HG03354 (cell line): ENCODE measurements at regions not wholly inside any gene's neighbourhood (a gene's known extent, or its start where the extent isn't known, plus 50 kb on each side); places are given as distances from the start of the nearest gene placed in this dataset.
"Not testable (repeated sequence)": the region's sequence is repeated elsewhere in the genome, so short reads cannot be mapped to it uniquely, and the experiment has no call there.

Source experiments
- ATAC-seq: cut with Tn5 transposase; IDR thresholded peaks from one replicate; pipeline ENCODE4 v1.9.1; 2021; ENCODE audit warnings: mild to moderate bottlenecking; ENCODE audit not compliant: unreplicated experiment, poor library complexity, severe bottlenecking

DNA sequence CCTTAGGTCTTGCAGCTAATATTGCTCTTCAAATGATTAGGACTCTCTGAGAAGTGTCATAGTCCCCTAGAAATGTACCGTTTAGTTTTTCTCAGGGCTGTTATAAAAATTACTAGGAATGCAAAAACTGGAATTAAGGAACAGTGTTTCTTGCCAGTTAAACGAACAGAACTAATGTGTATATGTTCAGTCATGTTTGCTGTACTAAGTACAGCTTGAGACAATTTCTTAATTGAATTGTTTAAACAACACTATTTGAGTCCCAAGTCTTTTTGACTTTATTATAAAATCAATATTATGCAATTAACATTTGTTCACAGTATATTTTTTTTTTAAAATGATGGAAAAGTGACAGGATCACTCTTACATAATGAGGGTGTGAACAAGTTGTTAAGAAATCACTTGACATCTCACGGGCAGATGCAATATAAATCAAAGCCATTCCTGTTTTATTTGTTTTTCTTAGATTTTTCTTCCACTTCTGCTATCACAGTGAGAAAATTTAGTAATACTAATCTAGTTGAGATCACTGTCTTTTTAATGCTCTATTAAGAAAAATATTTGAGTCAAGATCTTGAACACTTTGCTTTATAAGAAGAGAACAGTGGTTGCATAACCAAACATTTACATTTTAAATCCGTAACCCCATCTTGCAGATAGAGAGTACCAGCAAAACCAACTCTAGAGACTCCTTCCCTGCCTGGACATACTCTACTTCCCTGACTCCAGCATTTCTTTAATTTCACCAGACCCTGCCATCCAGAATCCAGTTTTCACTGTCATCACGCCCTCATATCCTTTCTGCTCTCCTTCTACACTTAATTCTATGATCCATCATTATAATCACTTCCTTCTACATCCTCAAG lies 140.7 kb upstream of the KITLG start:
- ATAC-seq: no peak

DNA sequence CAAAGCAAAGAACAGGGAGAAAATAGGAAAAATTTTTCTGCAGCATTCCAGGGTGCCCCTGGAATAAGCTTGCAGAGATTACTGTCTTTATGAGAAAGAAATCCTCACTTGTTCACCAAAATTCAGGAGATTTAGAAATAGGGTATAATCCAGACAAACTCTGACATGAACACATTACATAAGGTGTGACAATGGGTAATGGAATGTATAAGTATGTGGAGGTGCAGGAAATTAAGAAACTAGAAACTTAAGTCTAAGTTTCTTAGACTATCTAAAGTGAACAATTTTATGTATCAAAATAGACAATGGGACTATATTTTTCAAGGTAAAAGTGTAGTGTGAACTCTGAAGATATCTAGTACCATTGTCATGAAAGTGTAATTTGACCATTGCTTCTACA lies 140.0 kb upstream of the KITLG start:
- no peak for ATAC-seq

DNA sequence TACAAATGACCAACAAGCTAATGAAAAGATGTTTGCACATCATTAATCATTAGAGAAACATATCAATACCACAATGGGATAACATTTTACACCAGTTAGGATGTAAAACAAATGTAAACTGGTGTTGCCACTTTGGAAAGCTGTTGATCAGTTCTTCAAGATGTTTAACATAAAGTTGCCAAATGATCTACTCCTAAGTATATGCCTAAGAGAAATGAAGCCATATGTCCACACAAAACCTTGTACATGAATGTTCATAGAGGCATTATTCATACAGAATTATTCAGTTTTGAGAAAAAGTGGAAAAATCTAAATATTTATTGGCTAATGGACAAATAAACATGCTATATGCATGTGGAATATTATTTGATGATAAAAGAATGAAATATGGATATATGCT lies 136.9 kb upstream of the KITLG start:
- no peak for ATAC-seq

DNA sequence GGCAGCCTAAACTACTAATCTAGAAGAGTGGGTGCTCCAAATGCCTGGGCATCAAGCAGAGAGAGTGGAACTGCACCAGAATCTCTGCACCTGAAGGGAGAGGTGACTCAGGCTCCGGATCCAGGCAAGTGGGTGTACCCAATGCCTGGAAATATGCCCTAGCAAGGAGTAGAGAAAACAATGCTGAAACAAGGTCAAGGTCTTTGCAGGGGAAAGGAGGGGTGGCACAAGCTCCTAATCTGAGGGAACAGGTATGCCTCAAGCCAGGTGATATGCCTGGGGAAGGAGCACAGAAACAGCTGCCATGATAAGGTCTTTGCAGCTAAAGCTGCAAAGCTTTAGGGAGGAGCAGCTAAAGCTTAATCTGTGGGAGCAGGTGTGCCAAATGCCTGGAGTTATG lies 136.0 kb upstream of the KITLG start:
- ATAC-seq: no peak

DNA sequence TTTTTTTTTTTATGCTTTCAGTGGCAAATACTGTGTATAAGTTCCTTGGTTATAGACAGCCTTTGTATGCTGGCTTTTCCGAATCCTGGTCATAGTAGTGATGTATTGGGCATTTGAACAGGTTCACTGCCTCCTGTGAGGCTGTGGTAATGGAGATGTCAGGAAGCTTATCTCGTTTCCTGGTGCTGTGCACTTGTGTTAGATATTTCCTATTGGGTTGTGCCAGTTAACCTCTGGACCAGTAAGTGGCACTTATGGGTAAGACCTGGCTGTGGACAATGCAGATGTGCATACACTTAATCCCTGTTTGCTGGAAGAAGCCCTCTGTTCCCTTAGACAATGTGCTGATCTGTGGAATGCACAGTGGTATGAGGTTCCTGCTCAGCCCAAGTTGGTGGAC lies 135.4 kb upstream of the KITLG start:
- ATAC-seq: no peak

DNA sequence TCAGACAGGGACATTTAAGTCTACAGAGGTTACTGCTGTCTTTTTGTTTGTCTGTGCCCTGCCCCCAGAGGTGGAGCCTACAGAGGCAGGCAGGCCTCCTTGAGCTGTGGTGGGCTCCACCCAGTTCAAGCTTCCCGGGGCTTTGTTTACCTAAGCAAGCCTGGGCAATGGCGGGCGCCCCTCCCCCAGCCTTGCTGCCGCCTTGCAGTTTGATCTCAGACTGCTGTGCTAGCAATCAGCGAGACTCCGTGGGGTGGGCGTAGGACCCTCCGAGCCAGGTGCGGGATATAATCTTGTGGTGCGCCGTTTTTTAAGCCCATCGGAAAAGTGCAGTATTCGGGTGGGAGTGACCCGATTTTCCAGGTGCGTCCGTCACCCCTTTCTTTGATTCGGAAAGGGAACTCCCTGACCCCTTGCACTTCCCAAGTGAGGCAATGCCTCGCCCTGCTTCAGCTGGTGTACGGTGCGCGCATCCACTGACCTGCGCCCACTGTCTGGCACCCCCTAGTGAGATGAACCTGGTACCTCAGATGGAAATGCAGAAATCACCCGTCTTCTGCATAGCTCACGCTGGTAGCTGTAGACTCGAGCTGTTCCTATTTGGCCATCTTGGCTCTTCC lies 134.1 kb upstream of the KITLG start:
- not testable (repeated sequence) for ATAC-seq

DNA sequence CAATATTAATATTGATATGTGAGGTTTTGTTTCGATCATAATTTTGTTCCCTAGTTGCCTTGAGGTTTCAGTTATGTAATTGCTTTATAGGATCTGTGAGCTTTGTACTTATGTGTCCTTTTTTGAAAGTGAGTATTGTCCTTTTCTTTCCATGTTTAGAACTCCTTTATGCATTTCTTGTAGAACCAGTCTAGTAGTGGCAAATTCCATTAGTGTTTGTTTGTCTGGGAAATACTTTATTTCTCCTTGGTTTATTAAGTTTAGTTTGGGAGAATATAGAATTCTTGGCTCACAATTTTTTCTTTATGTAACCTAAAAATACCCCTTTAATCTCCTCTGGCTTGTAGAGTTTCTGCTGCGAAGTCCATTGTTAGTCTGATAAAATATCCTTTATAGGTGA lies 127.5 kb upstream of the KITLG start:
- no peak for ATAC-seq

DNA sequence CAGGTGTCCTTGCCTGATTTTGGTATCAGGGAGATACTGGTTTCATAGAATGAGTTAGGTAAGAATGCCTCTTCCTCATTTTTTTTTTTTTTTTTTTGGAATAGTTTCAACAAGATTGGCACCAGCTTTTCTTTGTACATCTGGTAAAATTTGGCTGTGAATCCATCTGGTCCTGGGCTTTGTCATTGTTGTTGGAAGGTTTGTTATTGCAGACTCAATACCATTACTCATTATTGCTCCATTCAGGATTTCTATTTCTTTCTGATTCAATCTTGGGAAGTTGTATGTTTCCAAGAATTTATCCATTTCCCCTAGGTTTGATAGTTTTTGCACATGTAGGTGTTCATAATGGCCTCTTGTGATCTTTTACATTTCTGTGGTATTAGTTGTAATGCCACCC lies 126.0 kb upstream of the KITLG start:
- no peak for ATAC-seq

DNA sequence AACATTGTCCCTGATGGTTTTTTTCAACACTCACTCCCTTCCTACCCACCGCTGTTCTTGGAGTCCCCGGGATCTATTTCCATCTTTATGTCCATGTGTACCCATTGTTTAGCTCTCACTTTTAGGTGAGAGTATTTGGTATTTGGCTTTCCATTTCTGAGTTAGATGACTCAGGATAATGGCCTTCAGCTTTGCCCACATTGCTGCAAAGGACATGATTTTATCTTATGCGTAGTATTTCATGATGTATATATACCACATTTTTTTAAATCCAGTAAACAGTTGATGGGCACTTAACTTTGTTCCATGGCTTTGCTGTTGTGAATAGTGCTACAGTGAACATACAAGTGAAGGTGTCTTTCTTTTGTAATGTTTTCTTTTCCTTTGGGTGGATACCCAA lies 123.5 kb upstream of the KITLG start:
- no peak for ATAC-seq

DNA sequence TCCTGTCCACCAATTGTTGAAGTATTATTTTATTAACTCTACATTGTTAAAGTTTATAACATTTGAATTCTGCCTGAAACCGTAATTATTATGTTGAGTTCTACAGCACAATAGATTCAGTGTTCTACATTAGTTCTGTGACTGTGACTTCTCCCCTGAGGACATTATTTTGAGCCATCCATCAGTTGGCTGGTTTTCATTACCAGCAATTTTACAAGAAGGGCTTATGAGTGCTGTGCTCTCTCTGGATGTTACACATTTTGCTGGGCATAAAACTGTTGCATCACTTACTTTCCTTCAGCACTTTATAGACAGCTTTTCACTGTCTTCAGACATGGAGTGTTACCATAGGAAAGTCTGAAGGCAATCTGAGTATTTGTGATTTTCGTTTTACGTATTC lies 118.2 kb upstream of the KITLG start:
- no peak for ATAC-seq

DNA sequence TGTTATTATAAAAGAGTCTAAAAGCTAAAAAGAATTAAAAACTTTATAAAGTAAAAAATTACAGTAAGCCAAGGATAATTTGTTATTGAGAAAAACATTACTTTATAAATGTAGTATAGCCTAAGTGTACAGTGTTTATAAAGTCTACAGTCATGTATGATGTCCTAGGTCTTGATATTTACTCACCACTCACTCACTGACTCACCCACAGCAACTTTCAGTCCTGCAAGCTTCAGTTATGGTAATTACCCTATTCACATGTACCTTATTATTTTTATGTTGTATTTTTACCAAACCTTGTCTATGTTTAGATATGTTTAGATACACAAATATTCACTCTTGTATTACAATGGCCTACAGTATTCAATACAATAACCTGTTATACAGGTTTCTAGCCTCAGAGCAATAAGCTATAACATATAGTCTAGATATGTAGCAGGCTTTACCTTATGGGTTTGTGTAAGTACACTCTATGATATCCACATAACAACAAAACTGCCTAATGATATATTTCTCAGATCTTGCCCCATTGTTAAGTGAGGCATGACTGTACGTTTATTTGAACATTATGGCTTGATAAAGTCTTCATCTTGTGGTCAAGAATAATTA lies 113.7 kb upstream of the KITLG start:
- no peak for ATAC-seq

DNA sequence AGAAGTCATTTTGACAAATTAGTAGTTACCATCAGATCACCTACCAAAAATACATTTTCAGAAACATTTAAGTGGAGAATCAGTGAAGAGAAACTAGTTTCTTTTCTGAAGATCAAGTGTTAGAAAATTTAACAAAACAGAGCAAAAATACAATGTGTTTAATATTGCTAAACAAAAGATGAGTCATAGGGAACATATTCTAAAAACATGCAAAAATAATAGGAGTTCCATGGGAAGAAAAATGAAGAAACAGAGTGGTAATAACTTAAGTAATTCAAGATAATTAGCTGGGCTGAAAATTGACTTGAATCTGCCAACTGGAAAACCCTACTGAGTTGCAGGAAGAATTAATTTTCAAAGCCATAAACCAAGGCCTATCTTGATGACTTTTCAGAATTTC lies 111.5 kb upstream of the KITLG start:
- ATAC-seq: no peak

DNA sequence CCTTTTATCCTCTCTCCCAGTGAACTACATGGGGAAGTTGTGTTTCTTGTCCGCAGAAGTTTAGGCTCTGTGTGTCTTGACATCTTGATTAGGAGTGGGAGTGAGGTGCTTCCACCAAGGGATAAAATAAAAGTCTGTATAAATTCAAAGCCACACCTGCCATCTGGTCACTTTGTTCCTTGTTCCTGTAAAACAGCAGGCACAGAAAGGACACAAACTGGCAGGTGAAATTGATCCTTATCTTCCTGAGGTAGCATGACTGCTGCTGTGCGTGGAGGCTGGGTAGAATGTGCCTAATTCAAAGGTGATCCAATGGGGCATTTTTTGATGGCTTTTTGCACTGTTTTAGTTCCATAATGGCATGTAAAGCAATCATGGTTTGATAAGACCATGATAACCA lies 104.3 kb upstream of the KITLG start:
- no peak for ATAC-seq

DNA sequence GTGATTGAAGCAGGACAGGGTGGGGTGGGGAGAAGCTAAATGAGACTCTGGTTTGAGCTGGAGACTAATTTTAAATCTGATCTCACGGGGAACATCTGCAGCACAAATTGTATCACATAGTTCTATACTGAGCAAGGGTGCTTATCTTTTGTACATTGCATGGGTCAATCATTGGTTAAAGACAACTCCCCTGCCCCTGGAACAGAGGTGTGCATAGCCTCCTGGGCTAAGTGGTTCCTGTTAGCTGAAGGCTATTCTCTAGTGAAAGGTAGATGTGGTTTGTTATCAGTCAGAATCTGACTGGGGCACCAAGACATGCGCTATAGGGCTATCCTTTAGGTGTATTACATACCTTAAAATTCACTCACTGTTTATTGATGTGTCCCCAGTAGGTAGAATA lies 103.9 kb upstream of the KITLG start:
- no peak for ATAC-seq

DNA sequence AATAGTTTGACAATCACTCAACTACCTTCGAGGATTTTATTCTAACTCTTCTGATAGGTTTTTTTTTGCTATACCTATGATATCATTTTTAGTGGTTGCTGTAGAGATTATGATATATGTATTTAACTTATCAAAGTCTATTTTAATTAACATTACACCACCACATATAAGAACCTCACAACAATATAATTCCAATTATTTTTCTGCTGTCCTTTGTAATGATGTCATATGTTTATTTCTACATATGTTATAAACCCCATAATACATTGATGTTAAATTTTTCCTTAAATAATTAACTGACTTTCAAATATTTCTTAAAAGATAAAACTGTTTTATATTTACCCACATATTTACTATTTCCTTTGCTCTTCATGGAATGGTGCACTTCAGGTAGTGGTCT lies 103.4 kb upstream of the KITLG start:
- no peak for ATAC-seq

DNA sequence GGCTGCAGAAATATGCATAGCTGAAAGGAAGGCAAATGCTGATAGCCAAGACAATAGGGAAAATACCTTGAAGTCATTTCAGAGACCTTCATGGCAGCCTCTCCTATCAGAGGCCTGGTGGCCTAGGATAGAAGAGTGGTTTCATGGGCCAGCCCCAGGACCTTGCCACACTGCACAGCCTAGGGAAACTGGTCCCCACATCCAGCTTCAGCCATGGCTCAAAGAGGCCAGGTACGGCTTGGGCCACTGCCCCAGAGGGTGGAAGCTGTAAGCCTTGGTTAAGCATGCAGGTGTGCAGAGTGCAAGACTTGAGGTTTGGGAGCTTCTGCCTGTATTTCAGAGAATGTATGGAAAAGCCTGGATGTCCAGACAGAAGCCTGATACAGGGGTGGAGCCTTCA lies 101.0 kb upstream of the KITLG start:
- ATAC-seq: no peak

DNA sequence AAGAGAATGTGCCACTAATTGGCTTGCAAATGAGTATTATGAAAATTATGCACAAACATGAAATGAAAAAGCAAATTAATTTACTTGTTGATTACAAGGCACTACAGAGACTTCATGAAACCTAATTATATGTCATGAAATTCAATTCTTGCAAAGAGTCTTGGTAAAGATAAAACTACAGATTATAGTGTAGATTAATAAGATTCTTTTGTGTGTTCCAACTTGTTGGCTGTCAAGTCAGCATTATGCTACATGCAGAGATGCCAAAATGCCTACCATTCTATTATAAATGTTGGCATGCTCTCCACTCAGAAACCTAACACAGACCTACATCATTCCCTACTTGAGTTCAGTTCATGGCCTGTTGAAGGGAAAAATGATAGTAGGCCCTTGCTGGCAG lies 97.2 kb upstream of the KITLG start:
- ATAC-seq: no peak

DNA sequence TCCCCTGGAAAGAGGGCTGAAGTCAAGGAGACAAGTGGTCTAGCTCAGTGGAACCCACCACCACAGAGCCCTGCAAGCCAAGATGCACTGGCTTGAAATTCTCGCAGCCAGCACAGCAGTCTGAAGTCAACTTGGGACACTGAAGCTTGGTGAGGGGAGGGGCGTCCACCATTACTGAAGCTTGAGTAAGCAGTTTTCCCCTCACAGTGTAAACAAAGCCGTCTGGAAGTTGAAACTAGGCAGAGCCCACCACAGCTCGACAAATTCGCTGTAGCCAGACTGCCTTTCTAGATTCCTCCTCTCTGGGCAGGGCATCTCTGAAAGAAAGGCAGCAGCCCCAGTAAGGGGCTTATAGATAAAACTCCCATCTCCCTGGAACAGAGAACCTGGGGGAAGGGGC lies 87.3 kb upstream of the KITLG start:
- ATAC-seq: not testable (repeated sequence)

DNA sequence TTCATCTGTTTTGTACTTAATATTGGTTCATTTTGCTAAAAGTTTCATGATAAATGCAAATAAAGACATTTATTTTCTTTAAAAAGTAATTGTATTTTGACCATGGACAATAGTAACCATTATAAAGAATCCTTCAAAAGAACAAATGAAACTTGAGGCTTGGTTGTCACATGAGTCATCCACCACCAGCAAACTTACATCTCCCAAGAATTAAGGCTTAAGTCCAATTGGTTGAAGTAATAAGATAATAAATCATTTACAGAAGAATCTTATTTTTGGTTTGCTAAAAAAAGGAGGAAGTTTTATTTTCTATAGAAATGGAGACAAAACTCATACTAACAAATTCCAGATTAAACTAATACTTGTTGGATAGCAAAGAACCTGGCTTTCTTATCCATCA lies 84.8 kb upstream of the KITLG start:
- no peak for ATAC-seq

DNA sequence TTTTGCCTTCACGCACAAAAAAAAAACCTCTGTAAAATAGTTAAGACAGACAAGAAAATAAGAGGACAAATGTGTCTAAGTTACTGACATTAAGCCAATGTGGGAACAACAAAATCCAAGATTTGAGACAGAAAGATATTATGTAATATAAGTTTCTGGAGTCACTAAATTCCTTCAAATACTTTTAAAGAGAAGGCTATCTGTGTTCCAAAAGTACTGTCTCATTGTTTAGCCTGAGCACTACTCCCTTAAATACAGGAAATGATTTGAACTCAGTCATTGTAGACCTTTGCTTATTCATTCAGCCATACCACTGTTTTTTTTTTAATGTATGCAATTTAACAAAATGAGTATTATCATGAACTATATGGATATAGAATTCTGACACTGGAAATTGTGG lies 82.7 kb upstream of the KITLG start:
- ATAC-seq: no peak

DNA sequence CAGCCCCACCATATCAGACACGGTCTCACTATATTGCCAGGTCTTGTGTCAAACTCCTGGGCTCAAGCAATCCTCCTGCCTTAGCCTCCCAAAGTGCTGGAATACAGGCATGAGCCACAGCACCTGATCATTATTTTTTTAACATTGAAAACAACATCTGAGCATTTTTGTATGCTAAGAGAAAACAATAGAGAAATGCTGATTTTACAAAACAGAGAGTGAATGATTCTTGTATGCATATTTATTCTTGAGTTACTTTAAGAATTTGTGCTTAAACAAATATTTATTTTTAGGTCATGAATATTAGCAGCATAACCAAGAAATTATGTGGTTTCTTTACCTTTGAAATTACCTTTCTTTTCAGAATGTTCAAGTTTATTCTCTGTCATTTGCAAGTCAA lies 81.8 kb upstream of the KITLG start:
- ATAC-seq: no peak
